ENCODE measurements at regions not wholly inside any gene's neighbourhood (a gene's known extent, or its start where the extent isn't known, plus 50 kb on each side); places are given as distances from the start of the nearest gene placed in this dataset.

- TF ChIP-seq CTCF (IDR thresholded peaks at IDR 0.05 in 2 of 3, conservative IDR thresholded peaks at IDR 0.05 in 1 of 3; ENCODE audit: borderline replicate concordance in 1 of 3, insufficient read depth in 1 of 3, low read depth in 2 of 3, low read length in 2 of 3) (no peak), POLR2AphosphoS5 (IDR thresholded peaks at IDR 0.05; ENCODE audit: low read depth, low read length) (no peak), TCF7L2 (IDR thresholded peaks at IDR 0.05; ENCODE audit: borderline replicate concordance, extremely low read depth, insufficient read depth, insufficient read length) (no peak), MAX (IDR thresholded peaks at IDR 0.05) (no peak), EGR1 (IDR thresholded peaks at IDR 0.05; ENCODE audit: low read depth) (no peak)
- TF ChIP-seq, protein P1, sequence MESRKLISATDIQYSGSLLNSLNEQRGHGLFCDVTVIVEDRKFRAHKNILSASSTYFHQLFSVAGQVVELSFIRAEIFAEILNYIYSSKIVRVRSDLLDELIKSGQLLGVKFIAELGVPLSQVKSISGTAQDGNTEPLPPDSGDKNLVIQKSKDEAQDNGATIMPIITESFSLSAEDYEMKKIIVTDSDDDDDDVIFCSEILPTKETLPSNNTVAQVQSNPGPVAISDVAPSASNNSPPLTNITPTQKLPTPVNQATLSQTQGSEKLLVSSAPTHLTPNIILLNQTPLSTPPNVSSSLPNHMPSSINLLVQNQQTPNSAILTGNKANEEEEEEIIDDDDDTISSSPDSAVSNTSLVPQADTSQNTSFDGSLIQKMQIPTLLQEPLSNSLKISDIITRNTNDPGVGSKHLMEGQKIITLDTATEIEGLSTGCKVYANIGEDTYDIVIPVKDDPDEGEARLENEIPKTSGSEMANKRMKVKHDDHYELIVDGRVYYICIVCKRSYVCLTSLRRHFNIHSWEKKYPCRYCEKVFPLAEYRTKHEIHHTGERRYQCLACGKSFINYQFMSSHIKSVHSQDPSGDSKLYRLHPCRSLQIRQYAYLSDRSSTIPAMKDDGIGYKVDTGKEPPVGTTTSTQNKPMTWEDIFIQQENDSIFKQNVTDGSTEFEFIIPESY (IDR thresholded peaks at IDR 0.05; ENCODE audit: extremely low read depth, insufficient replicate concordance, low read length) = no peak
Measured at GRCh38 chr7:49643321-49643720, 130.1 kb upstream of the VWC2 start.
